DND-41 (cell line): ENCODE measurements at regions not wholly inside any gene's neighbourhood (a gene's known extent, or its start where the extent isn't known, plus 50 kb on each side); places are given as distances from the start of the nearest gene placed in this dataset.
A peak's percentile ranks its signal among the peaks of the same experiment; 100 is the strongest.

ENCODE experiments used
- ATAC-seq: fragments of 200-7000 bp; cut with Tn5 transposase; 3 replicates; pipeline ENCODE4 v1.9.1; 2021; ENCODE audit warnings: low read depth; ENCODE audit not compliant: insufficient read depth
- DNase-seq: peaks from one replicate; pipeline ENCODE4 v3.0.0-alpha.2; 2020
- H2AFZ ChIP-seq: 2 replicates; pipeline ENCODE4 v1.6.0; 2012; ENCODE audit warnings: low read depth, low read length
- H3K27ac ChIP-seq: 2 replicates; pipeline ENCODE4 v1.5.1; 2012; ENCODE audit warnings: low read length, inconsistent platforms
- H3K27me3 ChIP-seq: fragments of 200-600 bp; sonication (generic); 2 replicates; pipeline ENCODE4 v1.6.0; 2012; ENCODE audit warnings: low read length, mild to moderate bottlenecking, inconsistent platforms; ENCODE audit not compliant: insufficient read depth, poor library complexity
- H3K36me3 ChIP-seq: 2 replicates; pipeline ENCODE4 v1.5.1; 2012; ENCODE audit warnings: low read length, inconsistent platforms; ENCODE audit not compliant: insufficient read depth
- H3K4me1 ChIP-seq: 2 replicates; pipeline ENCODE4 v1.5.1; 2012; ENCODE audit warnings: mild to moderate bottlenecking, low read length; ENCODE audit not compliant: insufficient read depth
- H3K4me2 ChIP-seq: 2 replicates; pipeline ENCODE4 v1.6.0; 2012; ENCODE audit warnings: mild to moderate bottlenecking, moderate library complexity, low read length, inconsistent platforms; ENCODE audit not compliant: insufficient read depth
- H3K4me3 ChIP-seq, 2 experiments: fragments of 200-600 bp in 1 of 2; shearing (Covaris generic) in 1 of 2; 2 replicates each; pipeline ENCODE4 v1.5.1; 2012 to 2016; ENCODE audit warnings: inconsistent platforms in 2 of 2, low read length in 2 of 2, mild to moderate bottlenecking in 2 of 2, low read depth in 1 of 2, moderate library complexity in 1 of 2
- H3K79me2 ChIP-seq: 2 replicates; pipeline ENCODE4 v1.6.0; 2012; ENCODE audit warnings: low read length, inconsistent platforms; ENCODE audit not compliant: insufficient read depth
- H3K9ac ChIP-seq: 2 replicates; pipeline ENCODE4 v1.6.0; 2012; ENCODE audit warnings: low read depth, mild to moderate bottlenecking, inconsistent platforms, low read length, moderate library complexity
- H3K9me3 ChIP-seq: 2 replicates; pipeline ENCODE4 v1.5.1; 2012; ENCODE audit warnings: low read length, moderate library complexity, mild to moderate bottlenecking, inconsistent platforms; ENCODE audit not compliant: insufficient read depth, severe bottlenecking
- H4K20me1 ChIP-seq: 2 replicates; pipeline ENCODE4 v1.6.0; 2012; ENCODE audit warnings: low read length; ENCODE audit not compliant: insufficient read depth
- CTCF ChIP-seq: IDR thresholded peaks from 2 replicates; pipeline ENCODE4 v1.5.1; 2012; ENCODE audit warnings: borderline replicate concordance, low read length, moderate library complexity, mild to moderate bottlenecking; ENCODE audit not compliant: poor library complexity, severe bottlenecking; ENCODE audit errors: extremely low read depth
- EZH2 ChIP-seq: IDR thresholded peaks from 3 replicates; pipeline ENCODE4 v1.6.1; 2012; ENCODE audit warnings: borderline replicate concordance, low read depth, mild to moderate bottlenecking, moderate library complexity, low read length, inconsistent platforms; ENCODE audit not compliant: severe bottlenecking

- H3K4me2 ChIP-seq, result no peak overlapping the region
- H3K27ac ChIP-seq, result no peak overlapping the region
- no peak for TF ChIP-seq EZH2
- no peak for TF ChIP-seq CTCF
- H2AFZ ChIP-seq, result no peak overlapping the region
- ATAC-seq, result no peak
- H3K79me2 ChIP-seq, result no peaks in the 10 kb centered on the region
- no peaks in the 10 kb centered on the region for H3K36me3 ChIP-seq
- H3K27me3 ChIP-seq, result no peaks in the 10 kb centered on the region
- H3K9ac ChIP-seq, result no peak overlapping the region
- no peaks in the 10 kb centered on the region for H3K9me3 ChIP-seq
- H3K4me1 ChIP-seq, result no peaks in the 10 kb centered on the region
- DNase-seq, result no peak
- H3K4me3 ChIP-seq, result no peak overlapping the region
- H4K20me1 ChIP-seq, result no peaks in the 10 kb centered on the region
Observed at GRCh38 chr3:24764236-24764915, 269.7 kb upstream of the THRB start.

DNA sequence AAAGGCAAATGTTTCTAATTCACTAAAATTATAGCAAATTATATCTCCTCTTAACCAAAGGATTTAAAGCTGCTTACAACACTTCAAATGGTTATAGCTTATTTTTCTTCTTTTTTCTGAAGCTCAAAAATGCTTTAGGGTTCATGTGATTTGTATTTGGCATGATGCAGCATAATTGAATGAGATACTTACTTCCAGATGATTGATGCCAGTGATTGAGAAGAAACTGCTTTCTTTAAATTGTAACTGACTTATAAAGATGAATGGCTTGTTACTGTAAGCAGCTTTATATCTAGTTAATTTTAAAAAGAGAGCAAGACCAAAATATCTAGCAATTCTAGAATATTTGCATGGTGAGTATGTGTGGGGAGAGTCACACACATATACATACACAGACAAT lies 270.7 kb upstream of the THRB start:
- Histone ChIP-seq H3K27me3 (no peaks in the 10 kb centered on the region), H4K20me1 (no peaks in the 10 kb centered on the region), H3K4me3 (no peak overlapping the region), H3K79me2 (no peaks in the 10 kb centered on the region), H3K4me1 (no peaks in the 10 kb centered on the region), H3K9me3 (no peaks in the 10 kb centered on the region), H2AFZ (no peak overlapping the region), H3K36me3 (no peaks in the 10 kb centered on the region), H3K4me2 (no peak overlapping the region), H3K27ac (no peak overlapping the region), H3K9ac (no peak overlapping the region)
- TF ChIP-seq CTCF (no peak), EZH2 (no peak)
- no peak for DNase-seq
- no peak for ATAC-seq

DNA sequence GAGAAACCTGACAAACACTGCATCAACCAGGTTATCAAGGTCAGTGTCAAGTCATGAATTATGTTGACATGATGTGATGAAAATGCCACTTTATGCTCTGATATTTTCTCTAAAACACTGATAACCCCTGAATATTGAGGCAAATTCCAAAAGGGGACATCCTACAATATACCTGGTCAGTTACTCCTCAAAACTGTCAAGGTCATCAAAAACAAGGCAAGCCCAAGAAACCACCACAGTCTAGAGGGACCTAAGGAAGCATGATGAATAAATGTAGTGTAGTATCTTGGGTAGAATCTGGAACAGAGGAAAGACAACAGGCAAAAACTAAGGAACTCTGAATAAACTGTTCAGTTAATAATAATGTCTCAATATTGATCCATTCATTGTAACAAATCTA lies 275.3 kb upstream of the THRB start:
- ATAC-seq, result no peak
- H2AFZ ChIP-seq, result no peak overlapping the region
- H3K27ac ChIP-seq, result no peak overlapping the region
- no peaks in the 10 kb centered on the region for H3K27me3 ChIP-seq
- no peak for DNase-seq
- no peaks in the 10 kb centered on the region for H3K4me1 ChIP-seq
- no peak overlapping the region for H3K4me3 ChIP-seq
- H3K4me2 ChIP-seq, result no peak overlapping the region
- H3K9ac ChIP-seq, result no peak overlapping the region
- TF ChIP-seq CTCF, result no peak
- no peak for TF ChIP-seq EZH2
- H3K9me3 ChIP-seq, result no peaks in the 10 kb centered on the region
- H4K20me1 ChIP-seq, result no peaks in the 10 kb centered on the region
- no peaks in the 10 kb centered on the region for H3K79me2 ChIP-seq
- H3K36me3 ChIP-seq, result no peaks in the 10 kb centered on the region

- no peaks in the 10 kb centered on the region for H4K20me1 ChIP-seq
- H3K27ac ChIP-seq, result no peak overlapping the region
- H3K79me2 ChIP-seq, result no peaks in the 10 kb centered on the region
- no peaks in the 10 kb centered on the region for H3K4me1 ChIP-seq
- peak; percentile 46 for DNase-seq
- no peaks in the 10 kb centered on the region for H3K9me3 ChIP-seq
- no peak overlapping the region for H3K4me3 ChIP-seq
- TF ChIP-seq CTCF, result peak; percentile 69
- no peak for TF ChIP-seq EZH2
- H3K27me3 ChIP-seq, result no peaks in the 10 kb centered on the region
- no peak overlapping the region for H3K4me2 ChIP-seq
- H2AFZ ChIP-seq, result no peak overlapping the region
- peak; percentile 72; the same call in 2 of the 3 replicates for ATAC-seq
- no peaks in the 10 kb centered on the region for H3K36me3 ChIP-seq
- H3K9ac ChIP-seq, result no peak overlapping the region
Observed at GRCh38 chr3:24773798-24774197, 279.1 kb upstream of the THRB start.
